ENCODE measurements at regions not wholly inside any gene's neighbourhood (a gene's known extent, or its start where the extent isn't known, plus 50 kb on each side); places are given as distances from the start of the nearest gene placed in this dataset.

DNA sequence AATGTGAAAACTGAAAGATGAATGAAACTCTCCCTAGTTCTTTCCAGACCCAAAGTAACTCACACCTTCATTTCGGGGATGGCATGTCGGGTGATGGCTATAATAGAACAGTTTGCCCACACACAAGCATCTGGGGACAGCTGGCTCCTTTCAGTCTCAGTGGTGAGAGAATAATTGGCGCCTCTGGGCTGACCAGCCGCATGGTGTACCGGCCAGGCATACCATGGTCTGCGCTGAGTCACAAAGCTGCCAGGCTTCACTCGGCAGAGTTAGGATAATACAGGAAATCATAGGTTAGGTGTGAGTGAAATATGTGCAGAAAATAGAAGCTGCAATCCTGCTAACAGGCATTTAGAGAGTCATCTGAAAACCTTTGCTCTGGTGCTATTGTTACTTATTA, 80.4 kb upstream of the IGF1R start:
- TF ChIP-seq CTCF (conservative IDR thresholded peaks at IDR 0.05) (no peak), ZFX (IDR thresholded peaks at IDR 0.05) (no peak)
